ENCODE measurements at regions not wholly inside any gene's neighbourhood (a gene's known extent, or its start where the extent isn't known, plus 50 kb on each side); places are given as distances from the start of the nearest gene placed in this dataset.

DNA sequence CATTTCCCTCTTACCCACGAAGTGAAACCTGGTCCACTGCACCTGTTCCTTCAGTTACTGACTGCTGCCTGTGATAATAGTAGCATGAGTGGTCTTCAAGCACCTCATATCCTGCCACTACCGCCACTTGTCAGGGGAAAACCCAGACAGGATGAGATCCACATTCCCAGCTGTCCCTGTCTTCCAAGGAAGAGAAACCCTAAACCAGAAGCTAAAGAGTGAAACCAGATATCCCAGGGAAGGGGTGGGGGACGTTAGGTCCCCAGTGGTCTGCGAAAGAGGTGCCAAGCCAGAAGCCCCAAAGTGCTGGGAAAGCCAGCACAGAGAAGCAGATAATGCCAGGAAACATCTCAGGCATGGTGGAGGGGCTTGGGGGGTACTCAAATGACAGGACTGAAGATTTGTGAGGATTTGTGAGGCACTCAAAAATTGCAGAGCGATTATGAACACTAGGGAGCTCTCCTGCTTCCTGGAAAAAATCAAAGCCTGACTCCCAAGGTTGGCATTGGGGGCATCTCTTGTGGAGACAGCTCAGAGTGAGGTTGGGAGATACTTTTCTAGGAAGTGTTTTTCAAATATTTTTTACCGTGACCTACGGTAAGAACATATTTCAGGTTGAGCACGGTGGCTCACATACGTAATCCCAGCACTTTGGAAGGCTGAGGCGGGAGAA, 77.9 kb downstream of the TMEM30B start:
- TF ChIP-seq, protein P1, sequence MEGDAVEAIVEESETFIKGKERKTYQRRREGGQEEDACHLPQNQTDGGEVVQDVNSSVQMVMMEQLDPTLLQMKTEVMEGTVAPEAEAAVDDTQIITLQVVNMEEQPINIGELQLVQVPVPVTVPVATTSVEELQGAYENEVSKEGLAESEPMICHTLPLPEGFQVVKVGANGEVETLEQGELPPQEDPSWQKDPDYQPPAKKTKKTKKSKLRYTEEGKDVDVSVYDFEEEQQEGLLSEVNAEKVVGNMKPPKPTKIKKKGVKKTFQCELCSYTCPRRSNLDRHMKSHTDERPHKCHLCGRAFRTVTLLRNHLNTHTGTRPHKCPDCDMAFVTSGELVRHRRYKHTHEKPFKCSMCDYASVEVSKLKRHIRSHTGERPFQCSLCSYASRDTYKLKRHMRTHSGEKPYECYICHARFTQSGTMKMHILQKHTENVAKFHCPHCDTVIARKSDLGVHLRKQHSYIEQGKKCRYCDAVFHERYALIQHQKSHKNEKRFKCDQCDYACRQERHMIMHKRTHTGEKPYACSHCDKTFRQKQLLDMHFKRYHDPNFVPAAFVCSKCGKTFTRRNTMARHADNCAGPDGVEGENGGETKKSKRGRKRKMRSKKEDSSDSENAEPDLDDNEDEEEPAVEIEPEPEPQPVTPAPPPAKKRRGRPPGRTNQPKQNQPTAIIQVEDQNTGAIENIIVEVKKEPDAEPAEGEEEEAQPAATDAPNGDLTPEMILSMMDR (IDR thresholded peaks at IDR 0.05; ENCODE audit: insufficient read depth, low read depth, low read length) = no peak
- no peak for TF ChIP-seq EZH2 (IDR thresholded peaks at IDR 0.05; ENCODE audit: insufficient read depth, low read length)
- H3K4me3 Mint-ChIP-seq (ENCODE audit: unreplicated experiment) = no peak overlapping the region
- no peaks in the 10 kb centered on the region for H3K9me3 ChIP-seq (ENCODE audit: insufficient read depth, low read depth, low read length)
- no peaks in the 10 kb centered on the region for H3K79me2 ChIP-seq (ENCODE audit: insufficient read depth, low read length)
- no peak overlapping the region for H2AFZ ChIP-seq (ENCODE audit: low read depth, low read length)
- no peaks in the 10 kb centered on the region for H3K36me3 Mint-ChIP-seq (ENCODE audit: low read depth, unreplicated experiment)
- no peaks in the 10 kb centered on the region for H3K27me3 Mint-ChIP-seq (ENCODE audit: low read depth, unreplicated experiment)
- no peaks in the 10 kb centered on the region for H3K36me3 ChIP-seq (ENCODE audit: insufficient read depth, low read length)
- no peak overlapping the region for H3K27ac ChIP-seq (ENCODE audit: low read depth, low read length)
- DNase-seq (ENCODE audit: low read depth) = no peak
- no peaks in the 10 kb centered on the region for H3K9me3 Mint-ChIP-seq (ENCODE audit: unreplicated experiment)
- no peaks in the 10 kb centered on the region for H4K20me1 ChIP-seq (ENCODE audit: insufficient read depth, low read length)
- H3K9ac ChIP-seq (ENCODE audit: low read length) = no peak overlapping the region
- FAIRE-seq = no peak
- H3K4me1 ChIP-seq (ENCODE audit: insufficient read depth, low read length) = no peaks in the 10 kb centered on the region
- H3K27me3 ChIP-seq (ENCODE audit: insufficient read depth, low read length) = no peaks in the 10 kb centered on the region
- peaks cover 4% of the 10 kb centered on the region for H3K4me1 Mint-ChIP-seq (ENCODE audit: low read depth, unreplicated experiment)
- H3K4me2 ChIP-seq (ENCODE audit: low read length) = no peak overlapping the region
- no peak overlapping the region for H3K27ac Mint-ChIP-seq (ENCODE audit: unreplicated experiment)
- H3K4me3 ChIP-seq (ENCODE audit: insufficient read depth, low read depth, low read length) = no peak overlapping the region

DNA sequence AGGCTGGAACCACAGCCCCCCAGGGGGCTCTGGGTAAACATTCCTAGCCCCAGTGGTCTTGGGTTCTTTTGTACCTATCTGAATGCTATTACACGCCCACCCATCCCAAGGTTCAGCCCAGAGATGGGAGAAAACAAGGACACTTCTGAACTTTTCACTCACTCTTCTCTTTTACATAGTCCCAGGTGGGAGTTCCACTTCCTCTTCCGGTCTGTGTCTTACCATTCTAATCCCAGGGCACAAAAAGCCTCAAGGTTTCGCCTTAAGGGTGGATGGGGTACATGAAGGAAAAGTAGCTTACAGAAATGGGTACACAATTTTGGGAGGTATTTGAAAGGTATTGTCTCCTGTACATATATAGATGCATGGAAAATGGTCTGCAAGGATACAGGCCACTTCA, 79.0 kb downstream of the TMEM30B start:
- Mint-ChIP-seq H3K9me3 (ENCODE audit: unreplicated experiment) (no peaks in the 10 kb centered on the region), H3K4me3 (ENCODE audit: unreplicated experiment) (no peak overlapping the region), H3K36me3 (ENCODE audit: low read depth, unreplicated experiment) (no peaks in the 10 kb centered on the region), H3K4me1 (ENCODE audit: low read depth, unreplicated experiment) (peaks cover 7% of the 10 kb centered on the region), H3K27ac (ENCODE audit: unreplicated experiment) (no peak overlapping the region), H3K27me3 (ENCODE audit: low read depth, unreplicated experiment) (no peaks in the 10 kb centered on the region)
- DNase-seq (ENCODE audit: low read depth) = no peak
- Histone ChIP-seq H4K20me1 (ENCODE audit: insufficient read depth, low read length) (no peaks in the 10 kb centered on the region), H3K27me3 (ENCODE audit: insufficient read depth, low read length) (no peaks in the 10 kb centered on the region), H3K27ac (ENCODE audit: low read depth, low read length) (no peak overlapping the region), H2AFZ (ENCODE audit: low read depth, low read length) (no peak overlapping the region), H3K79me2 (ENCODE audit: insufficient read depth, low read length) (no peaks in the 10 kb centered on the region), H3K9ac (ENCODE audit: low read length) (no peak overlapping the region), H3K4me2 (ENCODE audit: low read length) (no peak overlapping the region), H3K36me3 (ENCODE audit: insufficient read depth, low read length) (no peaks in the 10 kb centered on the region), H3K4me1 (ENCODE audit: insufficient read depth, low read length) (no peaks in the 10 kb centered on the region), H3K9me3 (ENCODE audit: insufficient read depth, low read depth, low read length) (no peaks in the 10 kb centered on the region), H3K4me3 (ENCODE audit: insufficient read depth, low read depth, low read length) (no peak overlapping the region)
- no peak for FAIRE-seq
- TF ChIP-seq EZH2 (IDR thresholded peaks at IDR 0.05; ENCODE audit: insufficient read depth, low read length) = no peak
- TF ChIP-seq, protein P1 (IDR thresholded peaks at IDR 0.05; ENCODE audit: insufficient read depth, low read depth, low read length) = no peak

DNA sequence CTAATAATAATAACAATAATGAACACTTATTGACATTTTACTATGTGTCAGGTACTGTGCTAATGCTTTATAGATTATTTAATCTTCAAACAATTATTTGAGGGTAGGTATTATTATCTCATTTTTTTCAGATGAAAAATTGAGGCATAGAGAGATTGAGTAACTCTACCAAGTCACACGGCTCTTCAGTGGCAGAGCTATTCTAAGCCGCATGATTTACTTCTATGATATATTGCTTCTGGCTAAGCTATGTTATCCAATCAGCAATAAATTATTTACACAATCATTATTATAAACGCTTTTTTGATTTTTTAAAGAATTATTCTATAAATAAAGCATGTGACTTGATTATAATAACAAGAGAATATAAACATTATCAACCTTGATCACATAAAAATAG, 80.0 kb downstream of the TMEM30B start:
- no peak overlapping the region for H3K27ac ChIP-seq (ENCODE audit: low read depth, low read length)
- Mint-ChIP-seq H3K27me3 (ENCODE audit: low read depth, unreplicated experiment) (no peaks in the 10 kb centered on the region), H3K4me1 (ENCODE audit: low read depth, unreplicated experiment) (peaks cover 7% of the 10 kb centered on the region), H3K36me3 (ENCODE audit: low read depth, unreplicated experiment) (no peaks in the 10 kb centered on the region), H3K27ac (ENCODE audit: unreplicated experiment) (no peak overlapping the region), H3K9me3 (ENCODE audit: unreplicated experiment) (no peaks in the 10 kb centered on the region), H3K4me3 (ENCODE audit: unreplicated experiment) (no peak overlapping the region)
- H3K36me3 ChIP-seq (ENCODE audit: insufficient read depth, low read length) = no peaks in the 10 kb centered on the region
- H4K20me1 ChIP-seq (ENCODE audit: insufficient read depth, low read length) = no peaks in the 10 kb centered on the region
- TF ChIP-seq, protein P1 (IDR thresholded peaks at IDR 0.05; ENCODE audit: insufficient read depth, low read depth, low read length) = no peak
- no peak for TF ChIP-seq EZH2 (IDR thresholded peaks at IDR 0.05; ENCODE audit: insufficient read depth, low read length)
- H2AFZ ChIP-seq (ENCODE audit: low read depth, low read length) = no peak overlapping the region
- no peak overlapping the region for H3K4me3 ChIP-seq (ENCODE audit: insufficient read depth, low read depth, low read length)
- no peaks in the 10 kb centered on the region for H3K9me3 ChIP-seq (ENCODE audit: insufficient read depth, low read depth, low read length)
- H3K9ac ChIP-seq (ENCODE audit: low read length) = no peak overlapping the region
- no peaks in the 10 kb centered on the region for H3K79me2 ChIP-seq (ENCODE audit: insufficient read depth, low read length)
- H3K27me3 ChIP-seq (ENCODE audit: insufficient read depth, low read length) = no peaks in the 10 kb centered on the region
- H3K4me2 ChIP-seq (ENCODE audit: low read length) = no peak overlapping the region
- no peak for DNase-seq (ENCODE audit: low read depth)
- FAIRE-seq = no peak
- H3K4me1 ChIP-seq (ENCODE audit: insufficient read depth, low read length) = no peaks in the 10 kb centered on the region

Measured in astrocyte (in vitro differentiated cells and primary cell).